ENCODE measurements at regions not wholly inside any gene's neighbourhood (a gene's known extent, or its start where the extent isn't known, plus 50 kb on each side); places are given as distances from the start of the nearest gene placed in this dataset.
"Not testable (repeated sequence)": the region's sequence is repeated elsewhere in the genome, so short reads cannot be mapped to it uniquely, and the experiment has no call there.

DNA sequence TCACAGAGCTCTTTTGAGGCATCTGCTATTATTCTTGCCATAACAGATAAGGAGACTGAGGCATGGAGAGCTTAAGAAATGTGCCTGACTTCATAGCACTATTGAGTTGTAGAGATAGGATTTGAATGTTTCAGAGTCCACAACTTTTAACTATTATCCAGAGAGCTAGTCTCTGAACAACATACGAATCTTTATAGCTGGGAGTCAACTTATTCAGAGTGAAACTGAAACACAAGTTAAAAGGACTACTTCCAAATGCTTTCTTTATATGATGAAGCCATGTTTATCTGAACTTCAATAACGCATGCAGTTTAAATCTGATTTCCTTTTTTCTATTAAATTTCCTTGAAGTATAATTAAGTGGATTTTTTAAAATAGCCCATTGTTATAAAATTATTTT, 268.8 kb downstream of the IKZF2 start:
- TF ChIP-seq EZH2phosphoT487 (IDR thresholded peaks at IDR 0.05; ENCODE audit: low read depth): no peak
- TF ChIP-seq, protein P1, sequence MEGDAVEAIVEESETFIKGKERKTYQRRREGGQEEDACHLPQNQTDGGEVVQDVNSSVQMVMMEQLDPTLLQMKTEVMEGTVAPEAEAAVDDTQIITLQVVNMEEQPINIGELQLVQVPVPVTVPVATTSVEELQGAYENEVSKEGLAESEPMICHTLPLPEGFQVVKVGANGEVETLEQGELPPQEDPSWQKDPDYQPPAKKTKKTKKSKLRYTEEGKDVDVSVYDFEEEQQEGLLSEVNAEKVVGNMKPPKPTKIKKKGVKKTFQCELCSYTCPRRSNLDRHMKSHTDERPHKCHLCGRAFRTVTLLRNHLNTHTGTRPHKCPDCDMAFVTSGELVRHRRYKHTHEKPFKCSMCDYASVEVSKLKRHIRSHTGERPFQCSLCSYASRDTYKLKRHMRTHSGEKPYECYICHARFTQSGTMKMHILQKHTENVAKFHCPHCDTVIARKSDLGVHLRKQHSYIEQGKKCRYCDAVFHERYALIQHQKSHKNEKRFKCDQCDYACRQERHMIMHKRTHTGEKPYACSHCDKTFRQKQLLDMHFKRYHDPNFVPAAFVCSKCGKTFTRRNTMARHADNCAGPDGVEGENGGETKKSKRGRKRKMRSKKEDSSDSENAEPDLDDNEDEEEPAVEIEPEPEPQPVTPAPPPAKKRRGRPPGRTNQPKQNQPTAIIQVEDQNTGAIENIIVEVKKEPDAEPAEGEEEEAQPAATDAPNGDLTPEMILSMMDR (IDR thresholded peaks at IDR 0.05; ENCODE audit: low read depth, low read length): no peak
- H3K4me3 ChIP-seq (ENCODE audit: low read length): no peak overlapping the region
- H3K9me3 ChIP-seq (ENCODE audit: insufficient read depth, low read length): no peaks in the 10 kb centered on the region
- no peaks in the 10 kb centered on the region for H4K20me1 ChIP-seq (ENCODE audit: insufficient read depth, low read length)
- H3K27me3 ChIP-seq (ENCODE audit: low read depth, low read length): no peaks in the 10 kb centered on the region
- no peak overlapping the region for H3K4me2 ChIP-seq (ENCODE audit: low read length)
- no peaks in the 10 kb centered on the region for H3K79me2 ChIP-seq (ENCODE audit: low read length)
- H3K9ac ChIP-seq (ENCODE audit: low read length): no peak overlapping the region
- H3K36me3 ChIP-seq (replicated peaks; ENCODE audit: low read depth, low read length): no peaks in the 10 kb centered on the region
- H2AFZ ChIP-seq (ENCODE audit: low read depth, low read length): no peak overlapping the region
- H3K4me1 ChIP-seq (ENCODE audit: low read length): no peaks in the 10 kb centered on the region
- no peak overlapping the region for H3K27ac ChIP-seq (ENCODE audit: low read length)

DNA sequence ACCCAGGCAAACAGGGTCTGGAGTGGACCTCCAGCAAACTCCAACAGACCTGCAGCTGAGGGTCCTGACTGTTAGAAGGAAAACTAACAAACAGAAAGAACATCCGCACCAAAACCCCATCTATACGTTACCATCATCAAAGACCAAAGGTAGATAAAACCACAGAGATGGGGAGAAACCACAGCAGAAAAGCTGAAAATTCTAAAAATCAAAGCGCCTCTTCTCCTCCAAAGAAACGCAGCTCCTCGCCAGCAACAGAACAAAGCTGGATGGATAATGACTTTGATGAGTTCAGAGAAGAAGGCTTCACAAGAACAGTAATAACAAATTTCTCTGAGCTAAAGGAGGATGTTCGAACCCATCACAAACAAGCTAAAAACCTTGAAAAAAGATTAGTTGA, 274.9 kb downstream of the IKZF2 start:
- not testable (repeated sequence) for H2AFZ ChIP-seq (ENCODE audit: low read depth, low read length); H3K4me1 ChIP-seq (ENCODE audit: low read length); H3K4me3 ChIP-seq (ENCODE audit: low read length); H3K27ac ChIP-seq (ENCODE audit: low read length); H3K27me3 ChIP-seq (ENCODE audit: low read depth, low read length); H4K20me1 ChIP-seq (ENCODE audit: insufficient read depth, low read length); H3K9me3 ChIP-seq (ENCODE audit: insufficient read depth, low read length); H3K79me2 ChIP-seq (ENCODE audit: low read length); H3K9ac ChIP-seq (ENCODE audit: low read length); H3K36me3 ChIP-seq (replicated peaks; ENCODE audit: low read depth, low read length); H3K4me2 ChIP-seq (ENCODE audit: low read length)

DNA sequence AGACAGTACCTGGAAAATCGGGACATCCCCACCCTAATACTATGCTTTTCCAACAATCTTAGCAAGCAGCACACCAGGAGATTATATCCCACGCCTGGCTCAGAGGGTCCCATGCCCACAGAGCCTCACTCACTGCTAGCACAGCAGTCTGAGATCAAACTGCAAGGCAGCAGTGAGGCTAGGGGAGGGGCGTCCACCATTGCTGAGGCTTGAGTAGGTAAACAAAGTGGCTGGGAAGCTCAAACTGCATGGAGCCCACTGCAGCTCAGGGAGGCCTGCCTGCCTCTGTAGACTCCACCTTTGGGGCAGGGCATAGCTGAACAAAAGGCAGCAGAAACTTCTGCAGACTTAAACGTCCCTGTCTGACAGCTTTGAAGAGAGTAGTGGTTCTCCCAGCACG, 275.5 kb downstream of the IKZF2 start:
- H3K36me3 ChIP-seq (replicated peaks; ENCODE audit: low read depth, low read length); H4K20me1 ChIP-seq (ENCODE audit: insufficient read depth, low read length); H3K27ac ChIP-seq (ENCODE audit: low read length); H3K4me2 ChIP-seq (ENCODE audit: low read length); H3K4me1 ChIP-seq (ENCODE audit: low read length); H3K9ac ChIP-seq (ENCODE audit: low read length); H3K27me3 ChIP-seq (ENCODE audit: low read depth, low read length); H2AFZ ChIP-seq (ENCODE audit: low read depth, low read length); H3K79me2 ChIP-seq (ENCODE audit: low read length); H3K9me3 ChIP-seq (ENCODE audit: insufficient read depth, low read length); H3K4me3 ChIP-seq (ENCODE audit: low read length): not testable (repeated sequence)

DNA sequence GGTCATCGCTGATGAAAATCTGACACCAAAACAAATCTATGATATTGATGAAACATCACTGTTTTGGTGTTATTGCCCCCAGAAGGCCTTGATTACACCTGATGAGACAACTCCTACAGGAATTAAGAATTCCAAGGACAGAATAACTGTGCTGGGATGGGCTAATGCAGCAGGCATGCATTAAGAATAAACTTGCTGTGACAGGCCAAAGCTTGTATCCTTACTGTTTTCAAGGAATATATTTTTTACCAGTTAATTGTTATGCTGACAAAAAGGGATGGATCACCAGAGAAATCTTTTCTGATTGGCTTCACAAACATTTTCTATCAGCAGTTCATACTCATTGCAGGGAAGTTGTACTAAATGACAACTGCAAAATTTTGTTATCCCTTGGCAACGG, 278.2 kb downstream of the IKZF2 start:
- H3K27me3 ChIP-seq (ENCODE audit: low read depth, low read length): no peaks in the 10 kb centered on the region
- H3K79me2 ChIP-seq (ENCODE audit: low read length): no peaks in the 10 kb centered on the region
- no peaks in the 10 kb centered on the region for H4K20me1 ChIP-seq (ENCODE audit: insufficient read depth, low read length)
- no peaks in the 10 kb centered on the region for H3K36me3 ChIP-seq (replicated peaks; ENCODE audit: low read depth, low read length)
- no peak overlapping the region for H3K4me3 ChIP-seq (ENCODE audit: low read length)
- no peaks in the 10 kb centered on the region for H3K4me1 ChIP-seq (ENCODE audit: low read length)
- no peak overlapping the region for H3K27ac ChIP-seq (ENCODE audit: low read length)
- H3K4me2 ChIP-seq (ENCODE audit: low read length): no peak overlapping the region
- H3K9me3 ChIP-seq (ENCODE audit: insufficient read depth, low read length): no peaks in the 10 kb centered on the region
- H2AFZ ChIP-seq (ENCODE audit: low read depth, low read length): no peak overlapping the region
- no peak overlapping the region for H3K9ac ChIP-seq (ENCODE audit: low read length)
- no peak for TF ChIP-seq EZH2phosphoT487 (IDR thresholded peaks at IDR 0.05; ENCODE audit: low read depth)
- TF ChIP-seq, protein P1 (IDR thresholded peaks at IDR 0.05; ENCODE audit: low read depth, low read length): no peak

DNA sequence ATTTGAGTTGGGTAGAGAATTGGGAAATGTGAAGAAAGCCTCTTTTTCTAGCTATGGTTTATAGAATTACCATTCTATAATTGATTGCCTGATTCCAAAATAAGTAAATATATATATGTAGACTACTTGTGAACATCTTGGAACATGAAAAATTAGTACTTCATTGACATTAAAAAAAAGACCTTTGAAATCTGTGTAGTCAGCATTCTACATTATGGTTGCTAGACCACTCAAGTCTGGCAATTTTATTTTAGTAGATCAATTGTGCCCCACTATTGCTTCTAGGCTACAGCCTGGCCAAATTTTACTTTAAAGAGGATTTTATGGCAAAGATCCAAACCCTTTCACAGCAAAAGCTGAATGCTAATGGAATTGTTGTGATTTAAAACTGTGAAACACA, 279.8 kb downstream of the IKZF2 start:
- no peak overlapping the region for H3K9ac ChIP-seq (ENCODE audit: low read length)
- TF ChIP-seq, protein P1 (IDR thresholded peaks at IDR 0.05; ENCODE audit: low read depth, low read length): no peak
- TF ChIP-seq EZH2phosphoT487 (IDR thresholded peaks at IDR 0.05; ENCODE audit: low read depth): no peak

More for the DNA sequence above, 279.8 kb downstream of the IKZF2 start:
- no peak overlapping the region for H3K27ac ChIP-seq (ENCODE audit: low read length)
- no peaks in the 10 kb centered on the region for H4K20me1 ChIP-seq (ENCODE audit: insufficient read depth, low read length)
- no peaks in the 10 kb centered on the region for H3K9me3 ChIP-seq (ENCODE audit: insufficient read depth, low read length)
- H3K4me2 ChIP-seq (ENCODE audit: low read length): no peak overlapping the region
- no peak overlapping the region for H3K4me3 ChIP-seq (ENCODE audit: low read length)
- H3K27me3 ChIP-seq (ENCODE audit: low read depth, low read length): no peaks in the 10 kb centered on the region
- no peak overlapping the region for H2AFZ ChIP-seq (ENCODE audit: low read depth, low read length)
- no peaks in the 10 kb centered on the region for H3K4me1 ChIP-seq (ENCODE audit: low read length)
- no peaks in the 10 kb centered on the region for H3K36me3 ChIP-seq (replicated peaks; ENCODE audit: low read depth, low read length)
- H3K79me2 ChIP-seq (ENCODE audit: low read length): no peaks in the 10 kb centered on the region

Measured in OCI-LY3 (cell line).